WTC11 (cell line): ENCODE measurements at regions not wholly inside any gene's neighbourhood (a gene's known extent, or its start where the extent isn't known, plus 50 kb on each side); places are given as distances from the start of the nearest gene placed in this dataset.

Experiments
- ATAC-seq: fragments of 200-7000 bp; cut with Tn5 transposase; 2 replicates; pipeline ENCODE4 v1.10.0; 2021; ENCODE audit warnings: mild to moderate bottlenecking, moderate library complexity
- CTCF ChIA-PET: fragments of 300-600 bp; sonication (Branson Sonifier 250); formaldehyde crosslinking; loops from one replicate; lab custom pipeline; 2021; ENCODE audit warnings: antibody characterized with exemption; lab: Charles Lee
- POLR2A ChIA-PET: fragments of 350-600 bp; sonication (Branson Sonifier 250); formaldehyde crosslinking; loops from one replicate; lab custom pipeline; 2021; ENCODE audit warnings: antibody characterized with exemption; lab: Charles Lee
- DNase-seq: peaks from one replicate; pipeline ENCODE4 v3.0.0; 2021; ENCODE audit warnings: low spot score
- H3K27ac Mint-ChIP-seq: 2 replicates; pipeline ENCODE4 v1.8.0; 2021; ENCODE audit warnings: mixed read lengths
- H3K27me3 Mint-ChIP-seq: 2 replicates; pipeline ENCODE4 v1.8.0; 2021; ENCODE audit warnings: low read depth, mild to moderate bottlenecking, moderate library complexity, mixed read lengths
- H3K36me3 Mint-ChIP-seq: 2 replicates; pipeline ENCODE4 v1.8.0; 2021; ENCODE audit warnings: mixed read lengths
- H3K4me1 Mint-ChIP-seq: 2 replicates; pipeline ENCODE4 v1.8.0; 2022; ENCODE audit warnings: mixed read lengths
- H3K4me3 Mint-ChIP-seq: 2 replicates; pipeline ENCODE4 v1.8.0; 2021; ENCODE audit warnings: mild to moderate bottlenecking, moderate library complexity, mixed read lengths
- H3K9me3 Mint-ChIP-seq: 2 replicates; pipeline ENCODE4 v1.8.0; 2021; ENCODE audit warnings: mixed read lengths
- ATF1 ChIP-seq: sonication (generic); formaldehyde crosslinking; IDR thresholded peaks from 2 replicates; pipeline ENCODE4 v1.8.1; 2023; ENCODE audit warnings: mild to moderate bottlenecking, moderate library complexity, missing genetic modification reagents
- GRHL2 ChIP-seq: fragments of 250-450 bp; sonication (Bioruptor Pico); IDR thresholded peaks from 2 replicates; pipeline ENCODE4 v1.8.0; 2022; ENCODE audit warnings: mild to moderate bottlenecking, moderate library complexity; ENCODE audit not compliant: insufficient replicate concordance, severe bottlenecking
- NFATC4 ChIP-seq: fragments of 250-450 bp; sonication (Bioruptor Pico); IDR thresholded peaks from 2 replicates; pipeline ENCODE4 v1.9.0; 2021; ENCODE audit warnings: mild to moderate bottlenecking
- OVOL2 ChIP-seq: fragments of 250-450 bp; sonication (Bioruptor Pico); IDR thresholded peaks from 2 replicates; pipeline ENCODE4 v1.9.0; 2021; ENCODE audit warnings: mild to moderate bottlenecking, borderline replicate concordance
- SMAD3 ChIP-seq: sonication (generic); formaldehyde crosslinking; IDR thresholded peaks from 2 replicates; pipeline ENCODE4 v1.8.0; 2022; ENCODE audit warnings: missing genetic modification reagents, mild to moderate bottlenecking, borderline replicate concordance
- TCF7 ChIP-seq: sonication (generic); formaldehyde crosslinking; IDR thresholded peaks from 2 replicates; pipeline ENCODE4 v1.8.0; 2022; ENCODE audit warnings: mild to moderate bottlenecking, low read depth, missing genetic modification reagents, moderate library complexity
- ZBTB21 ChIP-seq: sonication (generic); formaldehyde crosslinking; IDR thresholded peaks from 2 replicates; pipeline ENCODE4 v1.8.1; 2023; ENCODE audit warnings: mild to moderate bottlenecking, missing genetic modification reagents, borderline replicate concordance
- ZNF219 ChIP-seq: sonication (generic); formaldehyde crosslinking; IDR thresholded peaks from 2 replicates; pipeline ENCODE4 v1.8.0; 2023; ENCODE audit warnings: missing genetic modification reagents, mild to moderate bottlenecking, borderline replicate concordance
- ZNF416 ChIP-seq: fragments of 250-450 bp; sonication (Bioruptor Pico); IDR thresholded peaks from 2 replicates; pipeline ENCODE4 v1.9.0; 2021; ENCODE audit warnings: mild to moderate bottlenecking, inconsistent platforms
- TF ChIP-seq, protein P1 (sequence below): sonication (generic); formaldehyde crosslinking; IDR thresholded peaks from 2 replicates; pipeline ENCODE4 v1.8.0; 2023; ENCODE audit warnings: mild to moderate bottlenecking, missing genetic modification reagents
- TF ChIP-seq, protein P2 (sequence below): sonication (generic); formaldehyde crosslinking; IDR thresholded peaks from 2 replicates; pipeline ENCODE4 v1.8.1; 2023; ENCODE audit warnings: mild to moderate bottlenecking, moderate library complexity, missing genetic modification reagents
- TF ChIP-seq, protein P3 (sequence below): sonication (generic); formaldehyde crosslinking; IDR thresholded peaks from 2 replicates; pipeline ENCODE4 v1.8.1; 2023; ENCODE audit warnings: mild to moderate bottlenecking, missing genetic modification reagents, moderate library complexity
- TF ChIP-seq, protein P4 (sequence below): sonication (generic); formaldehyde crosslinking; IDR thresholded peaks from 2 replicates; pipeline ENCODE4 v1.8.1; 2023; ENCODE audit warnings: mild to moderate bottlenecking, missing genetic modification reagents, borderline replicate concordance
- TF ChIP-seq, protein P5 (sequence below): fragments of 250-450 bp; sonication (Bioruptor Pico); IDR thresholded peaks from 2 replicates; pipeline ENCODE4 v1.8.0; 2021; ENCODE audit warnings: mild to moderate bottlenecking
- TF ChIP-seq, protein P6 (sequence below): sonication (generic); formaldehyde crosslinking; IDR thresholded peaks from 2 replicates; pipeline ENCODE4 v1.8.0; 2022; ENCODE audit warnings: mild to moderate bottlenecking, missing genetic modification reagents
- TF ChIP-seq, protein P7 (sequence below): fragments of 250-450 bp; sonication (Bioruptor Pico); IDR thresholded peaks from 2 replicates; pipeline ENCODE4 v1.9.0; 2021; ENCODE audit warnings: mild to moderate bottlenecking

DNA sequence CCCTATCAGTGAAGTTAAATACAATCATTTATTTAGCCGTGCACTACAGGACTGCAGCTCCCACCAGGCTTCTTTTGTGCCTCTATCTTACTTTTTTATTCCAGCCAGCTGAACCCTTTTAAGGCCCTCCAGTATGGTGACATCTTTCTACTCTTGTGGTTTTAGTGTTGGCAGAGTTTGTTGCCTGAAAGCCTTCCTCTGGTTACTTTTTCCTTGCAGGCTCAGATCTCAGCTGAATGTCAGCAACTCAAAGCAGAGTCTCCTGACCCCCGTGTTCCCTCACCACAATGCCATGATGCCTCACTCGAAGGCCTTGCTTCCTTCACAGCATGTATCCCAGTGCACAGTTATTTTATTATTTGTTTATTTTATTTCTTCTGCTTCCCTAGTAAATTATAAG, 818.9 kb upstream of the LCORL start (continued):
- TF ChIP-seq, protein P1, sequence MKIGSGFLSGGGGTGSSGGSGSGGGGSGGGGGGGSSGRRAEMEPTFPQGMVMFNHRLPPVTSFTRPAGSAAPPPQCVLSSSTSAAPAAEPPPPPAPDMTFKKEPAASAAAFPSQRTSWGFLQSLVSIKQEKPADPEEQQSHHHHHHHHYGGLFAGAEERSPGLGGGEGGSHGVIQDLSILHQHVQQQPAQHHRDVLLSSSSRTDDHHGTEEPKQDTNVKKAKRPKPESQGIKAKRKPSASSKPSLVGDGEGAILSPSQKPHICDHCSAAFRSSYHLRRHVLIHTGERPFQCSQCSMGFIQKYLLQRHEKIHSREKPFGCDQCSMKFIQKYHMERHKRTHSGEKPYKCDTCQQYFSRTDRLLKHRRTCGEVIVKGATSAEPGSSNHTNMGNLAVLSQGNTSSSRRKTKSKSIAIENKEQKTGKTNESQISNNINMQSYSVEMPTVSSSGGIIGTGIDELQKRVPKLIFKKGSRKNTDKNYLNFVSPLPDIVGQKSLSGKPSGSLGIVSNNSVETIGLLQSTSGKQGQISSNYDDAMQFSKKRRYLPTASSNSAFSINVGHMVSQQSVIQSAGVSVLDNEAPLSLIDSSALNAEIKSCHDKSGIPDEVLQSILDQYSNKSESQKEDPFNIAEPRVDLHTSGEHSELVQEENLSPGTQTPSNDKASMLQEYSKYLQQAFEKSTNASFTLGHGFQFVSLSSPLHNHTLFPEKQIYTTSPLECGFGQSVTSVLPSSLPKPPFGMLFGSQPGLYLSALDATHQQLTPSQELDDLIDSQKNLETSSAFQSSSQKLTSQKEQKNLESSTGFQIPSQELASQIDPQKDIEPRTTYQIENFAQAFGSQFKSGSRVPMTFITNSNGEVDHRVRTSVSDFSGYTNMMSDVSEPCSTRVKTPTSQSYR (CRISPR knock-in tag): no peak
- TF ChIP-seq, protein P2, sequence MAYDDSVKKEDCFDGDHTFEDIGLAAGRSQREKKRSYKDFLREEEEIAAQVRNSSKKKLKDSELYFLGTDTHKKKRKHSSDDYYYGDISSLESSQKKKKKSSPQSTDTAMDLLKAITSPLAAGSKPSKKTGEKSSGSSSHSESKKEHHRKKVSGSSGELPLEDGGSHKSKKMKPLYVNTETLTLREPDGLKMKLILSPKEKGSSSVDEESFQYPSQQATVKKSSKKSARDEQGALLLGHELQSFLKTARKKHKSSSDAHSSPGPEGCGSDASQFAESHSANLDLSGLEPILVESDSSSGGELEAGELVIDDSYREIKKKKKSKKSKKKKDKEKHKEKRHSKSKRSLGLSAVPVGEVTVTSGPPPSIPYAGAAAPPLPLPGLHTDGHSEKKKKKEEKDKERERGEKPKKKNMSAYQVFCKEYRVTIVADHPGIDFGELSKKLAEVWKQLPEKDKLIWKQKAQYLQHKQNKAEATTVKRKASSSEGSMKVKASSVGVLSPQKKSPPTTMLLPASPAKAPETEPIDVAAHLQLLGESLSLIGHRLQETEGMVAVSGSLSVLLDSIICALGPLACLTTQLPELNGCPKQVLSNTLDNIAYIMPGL (CRISPR knock-in tag): no peak
- no peak for TF ChIP-seq TCF7 (CRISPR knock-in tag)
- TF ChIP-seq, protein P3, sequence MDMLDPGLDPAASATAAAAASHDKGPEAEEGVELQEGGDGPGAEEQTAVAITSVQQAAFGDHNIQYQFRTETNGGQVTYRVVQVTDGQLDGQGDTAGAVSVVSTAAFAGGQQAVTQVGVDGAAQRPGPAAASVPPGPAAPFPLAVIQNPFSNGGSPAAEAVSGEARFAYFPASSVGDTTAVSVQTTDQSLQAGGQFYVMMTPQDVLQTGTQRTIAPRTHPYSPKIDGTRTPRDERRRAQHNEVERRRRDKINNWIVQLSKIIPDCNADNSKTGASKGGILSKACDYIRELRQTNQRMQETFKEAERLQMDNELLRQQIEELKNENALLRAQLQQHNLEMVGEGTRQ (CRISPR knock-in tag): no peak

DNA sequence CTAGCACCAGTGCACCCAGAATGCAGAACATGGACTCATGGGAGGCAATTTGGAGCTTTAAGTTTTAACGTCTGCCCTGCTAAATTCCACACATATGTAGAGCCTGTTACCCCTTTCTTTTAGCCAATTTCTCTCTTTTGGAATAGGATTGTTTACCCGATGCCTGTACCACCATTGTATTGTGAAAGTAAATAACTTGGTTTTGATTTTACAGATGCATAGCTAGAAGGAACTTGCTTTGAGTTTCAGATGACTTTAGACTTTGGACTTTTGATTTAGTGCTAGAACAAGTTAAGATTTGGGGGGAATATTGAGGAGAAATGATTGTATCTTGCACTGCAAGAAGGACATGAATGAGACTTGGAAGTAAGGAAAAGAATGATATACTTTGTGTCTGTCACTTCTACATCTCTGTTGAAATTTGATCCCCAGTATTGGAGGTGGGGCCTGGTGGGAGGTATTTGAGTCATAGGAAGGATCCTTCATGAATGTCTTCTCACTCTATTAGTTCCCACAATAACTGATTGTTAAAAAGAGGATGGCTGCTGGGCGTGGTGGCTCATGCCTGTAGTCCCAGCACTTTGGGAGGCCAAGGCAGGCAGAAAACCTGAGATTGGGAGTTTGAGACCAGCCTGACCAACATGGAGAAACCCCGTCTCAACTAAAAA, 794.8 kb upstream of the LCORL start:
- H3K27ac Mint-ChIP-seq: no peak overlapping the region; the same call in 1 of the 2 replicates
- CTCF ChIA-PET: no interaction called here
- peaks cover 40% of the 10 kb centered on the region for H3K9me3 Mint-ChIP-seq
- ATAC-seq: no peak
- H3K4me1 Mint-ChIP-seq: peaks cover 11% of the 10 kb centered on the region; the same call in 1 of the 2 replicates
- TF ChIP-seq, protein P4, sequence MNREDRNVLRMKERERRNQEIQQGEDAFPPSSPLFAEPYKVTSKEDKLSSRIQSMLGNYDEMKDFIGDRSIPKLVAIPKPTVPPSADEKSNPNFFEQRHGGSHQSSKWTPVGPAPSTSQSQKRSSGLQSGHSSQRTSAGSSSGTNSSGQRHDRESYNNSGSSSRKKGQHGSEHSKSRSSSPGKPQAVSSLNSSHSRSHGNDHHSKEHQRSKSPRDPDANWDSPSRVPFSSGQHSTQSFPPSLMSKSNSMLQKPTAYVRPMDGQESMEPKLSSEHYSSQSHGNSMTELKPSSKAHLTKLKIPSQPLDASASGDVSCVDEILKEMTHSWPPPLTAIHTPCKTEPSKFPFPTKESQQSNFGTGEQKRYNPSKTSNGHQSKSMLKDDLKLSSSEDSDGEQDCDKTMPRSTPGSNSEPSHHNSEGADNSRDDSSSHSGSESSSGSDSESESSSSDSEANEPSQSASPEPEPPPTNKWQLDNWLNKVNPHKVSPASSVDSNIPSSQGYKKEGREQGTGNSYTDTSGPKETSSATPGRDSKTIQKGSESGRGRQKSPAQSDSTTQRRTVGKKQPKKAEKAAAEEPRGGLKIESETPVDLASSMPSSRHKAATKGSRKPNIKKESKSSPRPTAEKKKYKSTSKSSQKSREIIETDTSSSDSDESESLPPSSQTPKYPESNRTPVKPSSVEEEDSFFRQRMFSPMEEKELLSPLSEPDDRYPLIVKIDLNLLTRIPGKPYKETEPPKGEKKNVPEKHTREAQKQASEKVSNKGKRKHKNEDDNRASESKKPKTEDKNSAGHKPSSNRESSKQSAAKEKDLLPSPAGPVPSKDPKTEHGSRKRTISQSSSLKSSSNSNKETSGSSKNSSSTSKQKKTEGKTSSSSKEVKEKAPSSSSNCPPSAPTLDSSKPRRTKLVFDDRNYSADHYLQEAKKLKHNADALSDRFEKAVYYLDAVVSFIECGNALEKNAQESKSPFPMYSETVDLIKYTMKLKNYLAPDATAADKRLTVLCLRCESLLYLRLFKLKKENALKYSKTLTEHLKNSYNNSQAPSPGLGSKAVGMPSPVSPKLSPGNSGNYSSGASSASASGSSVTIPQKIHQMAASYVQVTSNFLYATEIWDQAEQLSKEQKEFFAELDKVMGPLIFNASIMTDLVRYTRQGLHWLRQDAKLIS (CRISPR knock-in tag): no peak
- TF ChIP-seq ATF1 (CRISPR knock-in tag) (no peak), OVOL2 (CRISPR knock-in tag) (no peak), ZBTB21 (CRISPR knock-in tag) (no peak), NFATC4 (CRISPR knock-in tag) (no peak), SMAD3 (CRISPR knock-in tag) (no peak), ZNF219 (CRISPR knock-in tag) (no peak), GRHL2 (CRISPR knock-in tag) (no peak), ZNF416 (CRISPR knock-in tag) (no peak)
- TF ChIP-seq, protein P5, sequence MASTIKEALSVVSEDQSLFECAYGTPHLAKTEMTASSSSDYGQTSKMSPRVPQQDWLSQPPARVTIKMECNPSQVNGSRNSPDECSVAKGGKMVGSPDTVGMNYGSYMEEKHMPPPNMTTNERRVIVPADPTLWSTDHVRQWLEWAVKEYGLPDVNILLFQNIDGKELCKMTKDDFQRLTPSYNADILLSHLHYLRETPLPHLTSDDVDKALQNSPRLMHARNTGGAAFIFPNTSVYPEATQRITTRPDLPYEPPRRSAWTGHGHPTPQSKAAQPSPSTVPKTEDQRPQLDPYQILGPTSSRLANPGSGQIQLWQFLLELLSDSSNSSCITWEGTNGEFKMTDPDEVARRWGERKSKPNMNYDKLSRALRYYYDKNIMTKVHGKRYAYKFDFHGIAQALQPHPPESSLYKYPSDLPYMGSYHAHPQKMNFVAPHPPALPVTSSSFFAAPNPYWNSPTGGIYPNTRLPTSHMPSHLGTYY (CRISPR knock-in tag): no peak
- TF ChIP-seq, protein P6, sequence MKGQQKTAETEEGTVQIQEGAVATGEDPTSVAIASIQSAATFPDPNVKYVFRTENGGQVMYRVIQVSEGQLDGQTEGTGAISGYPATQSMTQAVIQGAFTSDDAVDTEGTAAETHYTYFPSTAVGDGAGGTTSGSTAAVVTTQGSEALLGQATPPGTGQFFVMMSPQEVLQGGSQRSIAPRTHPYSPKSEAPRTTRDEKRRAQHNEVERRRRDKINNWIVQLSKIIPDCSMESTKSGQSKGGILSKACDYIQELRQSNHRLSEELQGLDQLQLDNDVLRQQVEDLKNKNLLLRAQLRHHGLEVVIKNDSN: no peak
- TF ChIP-seq, protein P7, sequence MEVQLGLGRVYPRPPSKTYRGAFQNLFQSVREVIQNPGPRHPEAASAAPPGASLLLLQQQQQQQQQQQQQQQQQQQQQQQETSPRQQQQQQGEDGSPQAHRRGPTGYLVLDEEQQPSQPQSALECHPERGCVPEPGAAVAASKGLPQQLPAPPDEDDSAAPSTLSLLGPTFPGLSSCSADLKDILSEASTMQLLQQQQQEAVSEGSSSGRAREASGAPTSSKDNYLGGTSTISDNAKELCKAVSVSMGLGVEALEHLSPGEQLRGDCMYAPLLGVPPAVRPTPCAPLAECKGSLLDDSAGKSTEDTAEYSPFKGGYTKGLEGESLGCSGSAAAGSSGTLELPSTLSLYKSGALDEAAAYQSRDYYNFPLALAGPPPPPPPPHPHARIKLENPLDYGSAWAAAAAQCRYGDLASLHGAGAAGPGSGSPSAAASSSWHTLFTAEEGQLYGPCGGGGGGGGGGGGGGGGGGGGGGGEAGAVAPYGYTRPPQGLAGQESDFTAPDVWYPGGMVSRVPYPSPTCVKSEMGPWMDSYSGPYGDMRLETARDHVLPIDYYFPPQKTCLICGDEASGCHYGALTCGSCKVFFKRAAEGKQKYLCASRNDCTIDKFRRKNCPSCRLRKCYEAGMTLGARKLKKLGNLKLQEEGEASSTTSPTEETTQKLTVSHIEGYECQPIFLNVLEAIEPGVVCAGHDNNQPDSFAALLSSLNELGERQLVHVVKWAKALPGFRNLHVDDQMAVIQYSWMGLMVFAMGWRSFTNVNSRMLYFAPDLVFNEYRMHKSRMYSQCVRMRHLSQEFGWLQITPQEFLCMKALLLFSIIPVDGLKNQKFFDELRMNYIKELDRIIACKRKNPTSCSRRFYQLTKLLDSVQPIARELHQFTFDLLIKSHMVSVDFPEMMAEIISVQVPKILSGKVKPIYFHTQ: no peak
- no peak overlapping the region for H3K4me3 Mint-ChIP-seq
- H3K36me3 Mint-ChIP-seq: peaks cover 34% of the 10 kb centered on the region
- POLR2A ChIA-PET: no interaction called here
- no peak for DNase-seq
- 0 out of 2 replicates have a peak, but pooled peaks cover 4% of the 10 kb centered on the region for H3K27me3 Mint-ChIP-seq
